MM.1S (cell line): ENCODE measurements at regions not wholly inside any gene's neighbourhood (a gene's known extent, or its start where the extent isn't known, plus 50 kb on each side); places are given as distances from the start of the nearest gene placed in this dataset.

Source experiments
- CTCF ChIP-seq: fragments of 300-600 bp; sonication (generic); IDR thresholded peaks from 2 replicates; pipeline ENCODE4 v1.5.1; 2016; ENCODE audit warnings: antibody characterized with exemption, low read length, mixed read lengths
- EZH2 ChIP-seq: fragments of 300-600 bp; sonication (generic); optimal IDR thresholded peaks from 2 replicates; pipeline ENCODE3; 2017; ENCODE audit warnings: low read depth, mild to moderate bottlenecking, antibody characterized with exemption, low read length, mixed read lengths

GRCh38 chr12:77497647-77498046 lies 333.0 kb upstream of the NAV3 start:
- no peak for TF ChIP-seq CTCF
- no peak for TF ChIP-seq EZH2
